ENCODE measurements at regions not wholly inside any gene's neighbourhood (a gene's known extent, or its start where the extent isn't known, plus 50 kb on each side); places are given as distances from the start of the nearest gene placed in this dataset.

- CTCF ChIA-PET, result interaction anchor here (0.6 kb wide), 2 partner anchors 194 to 1133 kb away, joined by 3 read pairs; no protein-coding TSS in a partner anchor
- POLR2A ChIA-PET, result no interaction called here
These were observed 186.2 kb downstream of the URI1 start for GRCh38 chr19:30128211-30128610.

GRCh38 chr19:30130356-30131122 lies 188.5 kb downstream of the URI1 start:
- H3K36me3 ChIP-seq (ENCODE audit: control insufficient read depth in 2 of 2, insufficient read depth in 1 of 2, low read length in 2 of 2), result no peaks in the 10 kb centered on the region
- H3K4me1 ChIP-seq (ENCODE audit: control insufficient read depth, insufficient read depth, low read length), result no peaks in the 10 kb centered on the region
- no peaks in the 10 kb centered on the region for H3K9me3 ChIP-seq (ENCODE audit: control insufficient read depth, insufficient read depth, low read depth, low read length)
- H3K4me3 ChIP-seq (ENCODE audit: low read depth, low read length), result no peak overlapping the region
- H3K27ac ChIP-seq (ENCODE audit: extremely low read depth, low read depth, low read length), result no peak overlapping the region
- ChIA-PET POLR2A (no interaction called here), CTCF (interaction anchor here (0.6 to 0.8 kb wide), 2 partner anchors 102 to 276 kb away, joined by 3 to 5 read pairs; no protein-coding TSS in a partner anchor)
- TF ChIP-seq ZNF274 (IDR thresholded peaks at IDR 0.05; ENCODE audit: low read length) (no peak), ZNF274 (tag by site-specific recombination; IDR thresholded peaks at IDR 0.05; ENCODE audit: borderline replicate concordance) (no peak), ZNF280C (tag by site-specific recombination; IDR thresholded peaks at IDR 0.05) (no peak), HOXD13 (CRISPR knock-in tag; IDR thresholded peaks at IDR 0.05; ENCODE audit: borderline replicate concordance) (no peak), OSR2 (tag by site-specific recombination; IDR thresholded peaks at IDR 0.05) (no peak), ZNF398 (tag by site-specific recombination; IDR thresholded peaks at IDR 0.05) (peak; percentile 70), ZNF658 (tag by site-specific recombination; IDR thresholded peaks at IDR 0.05) (0 out of 2 replicates have a peak, but pooled peaks have one; percentile 7), ZNF610 (tag by site-specific recombination; IDR thresholded peaks at IDR 0.05; ENCODE audit: borderline replicate concordance) (no peak), ZNF660 (tag by site-specific recombination; IDR thresholded peaks at IDR 0.05) (no peak), MEIS1 (CRISPR knock-in tag; IDR thresholded peaks at IDR 0.05; ENCODE audit: borderline replicate concordance) (no peak), SCRT1 (tag by site-specific recombination; IDR thresholded peaks at IDR 0.05; ENCODE audit: borderline replicate concordance) (0 out of 2 replicates have a peak, but pooled peaks have one; percentile 61), ZNF621 (tag by site-specific recombination; IDR thresholded peaks at IDR 0.05) (no peak), PRDM1 (tag by site-specific recombination; IDR thresholded peaks at IDR 0.05) (peak; percentile 64), SP3 (tag by site-specific recombination; IDR thresholded peaks at IDR 0.05) (peak; percentile 67), WT1 (tag by site-specific recombination; IDR thresholded peaks at IDR 0.05) (0 out of 2 replicates have a peak, but pooled peaks have one; percentile 67), SCRT2 (tag by site-specific recombination; IDR thresholded peaks at IDR 0.05) (peak; percentile 87), ZNF354C (tag by site-specific recombination; IDR thresholded peaks at IDR 0.05; ENCODE audit: borderline replicate concordance, low read depth) (no peak)

More at GRCh38 chr19:30128211-30128610, 186.2 kb downstream of the URI1 start:
- H3K36me3 ChIP-seq (ENCODE audit: control insufficient read depth in 2 of 2, insufficient read depth in 1 of 2, low read length in 2 of 2), result no peaks in the 10 kb centered on the region
- no peaks in the 10 kb centered on the region for H3K4me1 ChIP-seq (ENCODE audit: control insufficient read depth, insufficient read depth, low read length)
- TF ChIP-seq ZNF48 (tag by site-specific recombination; IDR thresholded peaks at IDR 0.05), result no peak
- peak; percentile 51 for TF ChIP-seq PRDM10 (tag by site-specific recombination; IDR thresholded peaks at IDR 0.05)
- no peak for TF ChIP-seq ZNF561 (tag by site-specific recombination; IDR thresholded peaks at IDR 0.05; ENCODE audit: borderline replicate concordance)
- TF ChIP-seq ZNF169 (tag by site-specific recombination; IDR thresholded peaks at IDR 0.05), result no peak
- H3K27ac ChIP-seq (ENCODE audit: extremely low read depth, low read depth, low read length), result 0 out of 2 replicates have a peak overlapping the region, but pooled peaks have one; percentile 9
- H3K9me3 ChIP-seq (ENCODE audit: control insufficient read depth, insufficient read depth, low read depth, low read length), result no peaks in the 10 kb centered on the region
- no peak overlapping the region for H3K4me3 ChIP-seq (ENCODE audit: low read depth, low read length)
